ENCODE measurements at regions not wholly inside any gene's neighbourhood (a gene's known extent, or its start where the extent isn't known, plus 50 kb on each side); places are given as distances from the start of the nearest gene placed in this dataset.
"Not testable (repeated sequence)": the region's sequence is repeated elsewhere in the genome, so short reads cannot be mapped to it uniquely, and the experiment has no call there.

DNA sequence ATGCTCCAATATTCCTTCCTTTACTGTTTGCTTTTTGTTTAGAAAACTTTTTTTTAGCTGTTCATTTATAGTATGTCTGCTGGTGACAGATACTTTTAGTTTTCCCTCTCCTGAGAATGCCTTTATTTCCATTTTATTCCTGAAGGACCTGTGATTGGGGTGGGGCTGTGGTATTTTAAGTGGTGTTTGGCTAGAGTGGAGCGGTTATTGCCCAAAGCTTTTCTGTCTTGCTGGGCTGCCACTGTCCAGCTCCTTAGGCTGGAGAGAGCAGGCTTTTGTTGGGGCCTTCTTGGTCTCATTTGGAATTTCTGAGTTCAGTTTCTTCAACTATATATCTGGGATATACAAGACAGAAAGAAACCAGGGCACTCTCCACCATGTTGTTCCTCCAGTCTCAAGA, 160.0 kb upstream of the PLGLB2 start:
- H3K4me3 ChIP-seq (ENCODE audit: low read length); H3K4me3 Mint-ChIP-seq; POLR2A ChIA-PET; H3K36me3 Mint-ChIP-seq; H3K36me3 ChIP-seq (ENCODE audit: insufficient read depth, low read length); H3K27ac Mint-ChIP-seq; H3K9me3 ChIP-seq (ENCODE audit: low read length); H3K27me3 ChIP-seq (ENCODE audit: insufficient read depth, low read length, poor library complexity, severe bottlenecking); H3K27me3 Mint-ChIP-seq; CTCF ChIA-PET; DNase-seq; H3K9me3 Mint-ChIP-seq; H3K4me1 Mint-ChIP-seq; H3K27ac ChIP-seq (ENCODE audit: low read depth, low read length); H3K4me1 ChIP-seq (ENCODE audit: insufficient read depth, low read length): not testable (repeated sequence)

DNA sequence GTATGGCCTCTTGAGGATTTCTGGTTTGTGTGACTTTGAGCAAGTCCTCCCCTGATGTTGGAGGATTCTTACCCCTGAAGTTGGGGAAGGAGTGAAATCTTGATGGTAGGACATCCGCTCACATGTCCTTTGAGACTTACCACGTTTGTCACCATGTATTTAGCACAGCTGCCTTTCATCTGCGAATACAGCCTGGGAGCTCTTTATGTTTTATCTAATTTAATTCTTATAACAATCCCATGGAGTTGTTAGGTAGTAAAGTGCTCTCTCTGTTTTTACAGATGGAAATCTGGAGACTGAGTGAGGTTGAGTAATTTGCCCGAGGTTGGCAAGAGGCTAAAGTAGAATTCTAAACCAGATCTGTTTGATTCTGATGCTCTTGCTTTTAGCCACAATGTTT, 154.9 kb upstream of the PLGLB2 start:
- DNase-seq; H3K27ac Mint-ChIP-seq; H3K4me3 ChIP-seq (ENCODE audit: low read length); H3K4me3 Mint-ChIP-seq; H3K36me3 Mint-ChIP-seq; H3K36me3 ChIP-seq (ENCODE audit: insufficient read depth, low read length); POLR2A ChIA-PET; H3K4me1 Mint-ChIP-seq; CTCF ChIA-PET; H3K4me1 ChIP-seq (ENCODE audit: insufficient read depth, low read length); H3K27me3 ChIP-seq (ENCODE audit: insufficient read depth, low read length, poor library complexity, severe bottlenecking); H3K9me3 ChIP-seq (ENCODE audit: low read length); H3K27me3 Mint-ChIP-seq; H3K27ac ChIP-seq (ENCODE audit: low read depth, low read length); H3K9me3 Mint-ChIP-seq: not testable (repeated sequence)

DNA sequence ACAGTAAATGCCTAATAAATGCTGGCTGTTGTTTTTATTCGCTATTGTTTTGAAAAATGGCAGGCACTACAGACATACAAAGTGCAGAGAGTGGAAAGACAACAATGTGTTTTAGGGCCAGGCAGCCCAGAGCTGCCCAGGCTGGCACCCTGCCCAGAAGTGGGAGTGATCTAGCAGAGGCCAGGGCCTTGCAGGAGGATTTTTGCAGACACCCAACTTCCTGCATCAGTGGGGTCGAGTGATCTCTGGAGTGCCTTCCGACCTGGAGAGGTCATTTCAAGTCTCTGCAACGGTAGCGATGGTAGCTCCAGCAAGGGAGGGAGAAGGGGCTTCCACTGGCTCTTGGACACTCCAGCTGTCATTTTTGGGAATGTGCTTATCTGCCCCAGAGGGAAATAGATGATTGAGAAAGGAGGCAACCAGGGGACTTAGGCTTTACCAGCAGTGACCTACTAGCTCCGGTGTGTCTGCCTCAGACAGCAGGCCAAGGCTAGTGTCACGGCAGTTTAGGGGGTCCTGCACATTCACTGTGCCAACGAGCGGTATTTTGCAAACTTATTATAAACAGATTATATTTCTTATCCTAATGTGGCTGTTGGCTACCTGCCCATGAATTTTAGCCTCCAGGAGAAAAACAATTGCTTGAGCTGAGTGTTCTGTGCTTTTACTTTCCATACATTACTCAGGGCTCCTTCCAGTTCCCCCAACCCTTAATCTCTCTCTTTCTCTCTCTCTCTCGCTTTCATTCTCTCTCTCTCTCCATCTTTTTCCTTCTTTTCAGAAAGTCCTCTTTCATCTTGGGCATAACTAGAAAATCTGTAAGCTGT, 153.9 kb upstream of the PLGLB2 start:
- peak overlapping the region in 2 of 8 donors; percentile 61 to 77 for H3K27ac Mint-ChIP-seq
- H3K36me3 Mint-ChIP-seq; CTCF ChIA-PET; H3K36me3 ChIP-seq (ENCODE audit: insufficient read depth, low read length); POLR2A ChIA-PET; H3K9me3 Mint-ChIP-seq; H3K4me1 Mint-ChIP-seq; H3K27me3 ChIP-seq (ENCODE audit: insufficient read depth, low read length, poor library complexity, severe bottlenecking); H3K27ac ChIP-seq (ENCODE audit: low read depth, low read length); H3K9me3 ChIP-seq (ENCODE audit: low read length); H3K27me3 Mint-ChIP-seq; H3K4me3 ChIP-seq (ENCODE audit: low read length); H3K4me1 ChIP-seq (ENCODE audit: insufficient read depth, low read length): not testable (repeated sequence)
- peak overlapping the region in 1 of 7 donors; percentile 26 for H3K4me3 Mint-ChIP-seq
- DNase-seq: peak; percentile 4 to 77 (median 33)

GRCh38 chr2:87594611-87594992, 153.3 kb upstream of the PLGLB2 start:
- DNase-seq; H3K27me3 Mint-ChIP-seq; H3K4me1 ChIP-seq (ENCODE audit: insufficient read depth, low read length); H3K27me3 ChIP-seq (ENCODE audit: insufficient read depth, low read length, poor library complexity, severe bottlenecking); H3K9me3 Mint-ChIP-seq; H3K27ac ChIP-seq (ENCODE audit: low read depth, low read length); H3K9me3 ChIP-seq (ENCODE audit: low read length); H3K4me3 Mint-ChIP-seq; H3K36me3 ChIP-seq (ENCODE audit: insufficient read depth, low read length); POLR2A ChIA-PET; H3K4me3 ChIP-seq (ENCODE audit: low read length); H3K4me1 Mint-ChIP-seq; CTCF ChIA-PET; H3K36me3 Mint-ChIP-seq; H3K27ac Mint-ChIP-seq: not testable (repeated sequence)

DNA sequence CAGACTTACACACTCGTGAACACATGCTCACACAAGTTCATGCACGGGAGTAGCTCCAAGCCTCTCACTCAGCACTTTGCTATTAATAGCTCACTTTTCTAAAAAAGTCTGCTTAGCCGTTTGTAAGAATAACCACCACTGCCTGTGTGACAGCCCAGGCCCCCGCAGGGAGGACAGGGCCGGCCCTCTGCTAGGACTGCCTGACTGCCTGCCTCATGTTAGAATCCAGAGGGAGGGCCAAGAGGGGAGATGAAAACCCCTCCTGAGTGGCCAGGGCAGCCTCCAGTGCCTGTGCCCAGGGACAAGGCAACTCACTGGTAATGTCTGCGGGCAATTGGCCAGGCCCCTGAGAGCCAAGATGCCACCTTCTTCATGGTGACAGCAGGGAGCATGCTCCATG, 152.9 kb upstream of the PLGLB2 start:
- H3K9me3 ChIP-seq (ENCODE audit: low read length); H3K4me3 ChIP-seq (ENCODE audit: low read length); H3K36me3 ChIP-seq (ENCODE audit: insufficient read depth, low read length); H3K27me3 Mint-ChIP-seq; H3K27ac Mint-ChIP-seq; H3K4me3 Mint-ChIP-seq; H3K9me3 Mint-ChIP-seq; CTCF ChIA-PET; POLR2A ChIA-PET; H3K27ac ChIP-seq (ENCODE audit: low read depth, low read length); H3K36me3 Mint-ChIP-seq; DNase-seq; H3K4me1 ChIP-seq (ENCODE audit: insufficient read depth, low read length); H3K4me1 Mint-ChIP-seq; H3K27me3 ChIP-seq (ENCODE audit: insufficient read depth, low read length, poor library complexity, severe bottlenecking): not testable (repeated sequence)

DNA sequence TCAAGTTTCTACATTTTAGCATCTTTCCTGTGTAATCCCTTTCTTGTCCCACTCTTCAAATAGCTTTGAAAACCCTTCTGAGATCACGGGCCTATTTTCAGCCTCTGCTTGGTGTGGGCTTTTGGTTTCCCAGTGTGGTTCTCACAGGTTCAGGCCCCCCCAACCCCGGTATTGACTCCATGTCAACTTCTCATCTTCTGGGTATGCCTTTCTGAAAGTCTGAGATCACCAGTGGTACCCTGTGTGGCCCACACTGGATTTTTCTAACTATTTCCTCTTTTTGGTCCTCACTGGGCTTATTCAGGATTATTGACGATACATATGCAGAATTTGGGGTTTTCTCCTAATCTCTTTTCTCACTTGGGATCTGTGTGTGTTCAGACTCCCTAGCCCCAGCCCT, 146.9 kb upstream of the PLGLB2 start:
- H3K27me3 ChIP-seq (ENCODE audit: insufficient read depth, low read length, poor library complexity, severe bottlenecking); H3K4me1 ChIP-seq (ENCODE audit: insufficient read depth, low read length); H3K4me1 Mint-ChIP-seq; POLR2A ChIA-PET; H3K4me3 Mint-ChIP-seq; H3K4me3 ChIP-seq (ENCODE audit: low read length); H3K36me3 Mint-ChIP-seq; H3K27ac Mint-ChIP-seq; H3K27ac ChIP-seq (ENCODE audit: low read depth, low read length); CTCF ChIA-PET; H3K27me3 Mint-ChIP-seq; DNase-seq; H3K9me3 Mint-ChIP-seq; H3K9me3 ChIP-seq (ENCODE audit: low read length); H3K36me3 ChIP-seq (ENCODE audit: insufficient read depth, low read length): not testable (repeated sequence)

DNA sequence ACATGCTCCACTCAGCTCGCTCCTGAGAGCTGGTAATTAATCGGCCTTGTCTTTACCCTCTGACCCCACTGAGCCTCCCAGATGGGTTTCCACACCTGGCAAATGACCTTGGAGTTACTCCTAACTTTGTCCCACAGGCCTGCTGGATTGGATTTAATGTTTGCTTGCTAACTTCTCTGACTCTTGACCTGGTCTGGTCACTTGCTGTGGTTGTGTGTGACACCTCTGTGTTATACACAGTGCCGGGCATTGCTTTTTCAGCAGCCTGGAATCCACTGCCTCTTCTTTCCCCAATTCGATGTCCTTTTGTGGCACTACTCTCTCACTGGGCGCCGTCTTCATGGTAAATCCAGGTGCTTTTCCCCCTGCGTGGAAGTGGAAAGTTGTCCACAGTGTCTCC, 145.8 kb upstream of the PLGLB2 start:
- H3K4me3 ChIP-seq (ENCODE audit: low read length); H3K36me3 Mint-ChIP-seq; POLR2A ChIA-PET; H3K36me3 ChIP-seq (ENCODE audit: insufficient read depth, low read length); H3K4me1 ChIP-seq (ENCODE audit: insufficient read depth, low read length); H3K27me3 ChIP-seq (ENCODE audit: insufficient read depth, low read length, poor library complexity, severe bottlenecking); H3K27me3 Mint-ChIP-seq; H3K9me3 ChIP-seq (ENCODE audit: low read length); H3K27ac Mint-ChIP-seq; H3K27ac ChIP-seq (ENCODE audit: low read depth, low read length); H3K4me3 Mint-ChIP-seq; H3K4me1 Mint-ChIP-seq; H3K9me3 Mint-ChIP-seq; DNase-seq; CTCF ChIA-PET: not testable (repeated sequence)

- H3K9me3 ChIP-seq (ENCODE audit: low read length); H3K27me3 ChIP-seq (ENCODE audit: insufficient read depth, low read length, poor library complexity, severe bottlenecking); H3K36me3 Mint-ChIP-seq; POLR2A ChIA-PET; H3K27ac Mint-ChIP-seq; CTCF ChIA-PET; H3K4me3 ChIP-seq (ENCODE audit: low read length); H3K27me3 Mint-ChIP-seq; H3K36me3 ChIP-seq (ENCODE audit: insufficient read depth, low read length); H3K9me3 Mint-ChIP-seq; H3K4me3 Mint-ChIP-seq; H3K4me1 ChIP-seq (ENCODE audit: insufficient read depth, low read length); H3K4me1 Mint-ChIP-seq; H3K27ac ChIP-seq (ENCODE audit: low read depth, low read length); DNase-seq: not testable (repeated sequence)
Observed at GRCh38 chr2:87602728-87603127, 145.2 kb upstream of the PLGLB2 start.
